CD4-positive, alpha-beta T cell (primary cell): ENCODE measurements at regions not wholly inside any gene's neighbourhood (a gene's known extent, or its start where the extent isn't known, plus 50 kb on each side); places are given as distances from the start of the nearest gene placed in this dataset.

ENCODE experiments used
- ATAC-seq: fragments of 200-7000 bp; cut with Tn5 transposase; one replicate; pipeline ENCODE4 v1.10.0; 2022; ENCODE audit warnings: mild to moderate bottlenecking; ENCODE audit not compliant: poor library complexity
- CTCF ChIA-PET: fragments of 350-600 bp; sonication (Branson Sonifier 250); formaldehyde crosslinking; loops from one replicate; lab custom pipeline; 2021; ENCODE audit warnings: antibody characterized with exemption, inconsistent platforms; lab: Charles Lee
- POLR2A ChIA-PET: fragments of 350-600 bp; sonication (Branson Sonifier 250); formaldehyde crosslinking; loops from one replicate; lab custom pipeline; 2021; ENCODE audit warnings: antibody characterized with exemption, inconsistent platforms; lab: Charles Lee
- DNase-seq, 14 experiments: peaks; one replicate each; pipeline ENCODE4 v3.0.0-alpha.2; 2013 to 2020; ENCODE audit warnings: mixed read lengths in 2 of 14
- H3K27ac ChIP-seq, 2 donors: one replicate each; pipeline versions ENCODE4 v1.5.1 to v1.7.0; 2013; ENCODE audit warnings: low read length in 2 of 2, low read depth in 1 of 2, mild to moderate bottlenecking in 1 of 2
- H3K27me3 ChIP-seq, 2 experiments: 1 replicate in 1 of 2; 2 replicates in 1 of 2; pipeline versions ENCODE4 v1.6.1 to v1.7.0; 2013; ENCODE audit warnings: low read length in 2 of 2, control low read depth in 1 of 2, mild to moderate bottlenecking in 1 of 2, moderate library complexity in 1 of 2; ENCODE audit not compliant: insufficient read depth in 2 of 2, control insufficient read depth in 1 of 2
- H3K36me3 ChIP-seq: one replicate; pipeline ENCODE4 v1.6.1; 2013; ENCODE audit warnings: low read length, control low read depth; ENCODE audit not compliant: insufficient read depth
- H3K4me1 ChIP-seq: one replicate; pipeline ENCODE4 v1.6.1; 2013; ENCODE audit warnings: low read length, control low read depth; ENCODE audit not compliant: insufficient read depth
- H3K4me3 ChIP-seq: one replicate; pipeline ENCODE4 v1.5.1; 2013; ENCODE audit warnings: mild to moderate bottlenecking, low read length, moderate library complexity
- H3K9me3 ChIP-seq, 2 experiments: 1 replicate in 1 of 2; 2 replicates in 1 of 2; pipeline versions ENCODE4 v1.6.1 to v1.7.0; 2013; ENCODE audit warnings: low read length in 2 of 2, mild to moderate bottlenecking in 2 of 2, control low read depth in 1 of 2, moderate library complexity in 1 of 2; ENCODE audit not compliant: control insufficient read depth in 1 of 2, insufficient read depth in 1 of 2
- H3K27ac Mint-ChIP-seq: one replicate; pipeline ENCODE4 v1.8.0; 2020; ENCODE audit warnings: mixed read lengths
- H3K27me3 Mint-ChIP-seq: one replicate; pipeline ENCODE4 v1.8.0; 2021; ENCODE audit warnings: mixed read lengths
- H3K36me3 Mint-ChIP-seq: one replicate; pipeline ENCODE4 v1.8.0; 2021; ENCODE audit warnings: low read depth, mixed read lengths
- H3K4me1 Mint-ChIP-seq: one replicate; pipeline ENCODE4 v1.8.0; 2021; ENCODE audit warnings: low read depth, mixed read lengths
- H3K4me3 Mint-ChIP-seq: one replicate; pipeline ENCODE4 v1.8.0; 2020; ENCODE audit warnings: mild to moderate bottlenecking, mixed read lengths
- H3K9me3 Mint-ChIP-seq: one replicate; pipeline ENCODE4 v1.8.0; 2020; ENCODE audit warnings: mixed read lengths
- CTCF ChIP-seq: fragments of 200-600 bp; IDR thresholded peaks from one replicate; pipeline ENCODE4 v1.8.0; 2022; ENCODE audit warnings: antibody characterized with exemption, mild to moderate bottlenecking
- intact Hi-C, 2 experiments: fragments of 100-400 bp; cut with DNase I in 1 of 2; cut with micrococcal nuclease in 1 of 2; formaldehyde crosslinking; loops; one replicate each; pipeline versions ENCODE4 v1.15.1 to v1.9.0; 2023 to 2025; cut with DNase I, micrococcal nuclease

GRCh38 chr19:32035626-32036025, 309.8 kb upstream of the ZNF507 start:
- DNase-seq = no peak
- ChIA-PET CTCF (no interaction called here), POLR2A (no interaction called here)
- Mint-ChIP-seq H3K27me3 (peaks cover 23% of the 10 kb centered on the region), H3K27ac (no peak overlapping the region), H3K4me1 (no peaks in the 10 kb centered on the region), H3K9me3 (no peaks in the 10 kb centered on the region), H3K36me3 (no peaks in the 10 kb centered on the region), H3K4me3 (no peak overlapping the region)
- H3K4me1 ChIP-seq = no peaks in the 10 kb centered on the region
- no peaks in the 10 kb centered on the region for H3K36me3 ChIP-seq
- no peak overlapping the region for H3K4me3 ChIP-seq
- intact Hi-C loops = no loop called here
- no peak for TF ChIP-seq CTCF
- ATAC-seq = no peak
- no peak overlapping the region for H3K27ac ChIP-seq
- no peaks in the 10 kb centered on the region for H3K27me3 ChIP-seq
- no peaks in the 10 kb centered on the region for H3K9me3 ChIP-seq

- Mint-ChIP-seq H3K27me3 (peaks cover 25% of the 10 kb centered on the region), H3K9me3 (no peaks in the 10 kb centered on the region), H3K27ac (no peak overlapping the region), H3K4me3 (no peak overlapping the region), H3K4me1 (no peaks in the 10 kb centered on the region), H3K36me3 (no peaks in the 10 kb centered on the region)
- no peaks in the 10 kb centered on the region for H3K36me3 ChIP-seq
- H3K9me3 ChIP-seq = no peaks in the 10 kb centered on the region
- ChIA-PET CTCF (no interaction called here), POLR2A (no interaction called here)
- H3K27ac ChIP-seq = no peak overlapping the region
- intact Hi-C loops = no loop called here
- DNase-seq (no peak), ATAC-seq (no peak)
- no peak for TF ChIP-seq CTCF
- no peak overlapping the region for H3K4me3 ChIP-seq
- peaks cover 14% of the 10 kb centered on the region in 2 experiments for H3K27me3 ChIP-seq
- no peaks in the 10 kb centered on the region for H3K4me1 ChIP-seq
Observed at GRCh38 chr19:32038021-32038920, 307.1 kb upstream of the ZNF507 start.

- ATAC-seq (no peak), DNase-seq (no peak)
- no peak overlapping the region for H3K4me3 ChIP-seq
- no peak for TF ChIP-seq CTCF
- H3K9me3 ChIP-seq = no peaks in the 10 kb centered on the region
- H3K27ac ChIP-seq = no peak overlapping the region
- ChIA-PET POLR2A (no interaction called here), CTCF (no interaction called here)
- no peaks in the 10 kb centered on the region for H3K36me3 ChIP-seq
- no peaks in the 10 kb centered on the region for H3K36me3 Mint-ChIP-seq
- H3K27ac Mint-ChIP-seq = no peak overlapping the region
- H3K4me1 ChIP-seq = no peaks in the 10 kb centered on the region
- H3K9me3 Mint-ChIP-seq = no peaks in the 10 kb centered on the region
- no peak overlapping the region for H3K4me3 Mint-ChIP-seq
- peaks cover 18 to 21% of the 10 kb centered on the region in 2 experiments for H3K27me3 ChIP-seq
- intact Hi-C loops = no loop called here
- no peaks in the 10 kb centered on the region for H3K4me1 Mint-ChIP-seq
- peaks cover 27% of the 10 kb centered on the region for H3K27me3 Mint-ChIP-seq
Observed at GRCh38 chr19:32038961-32039360, 306.4 kb upstream of the ZNF507 start.
